Kidney epithelial cell (primary cell): ENCODE measurements at regions not wholly inside any gene's neighbourhood (a gene's known extent, or its start where the extent isn't known, plus 50 kb on each side); places are given as distances from the start of the nearest gene placed in this dataset.

Experiments used
- DNase-seq: peaks from one replicate; pipeline ENCODE4 v3.0.0-alpha.2; 2010; ENCODE audit warnings: low read depth
- H3K27me3 ChIP-seq: 2 replicates; pipeline ENCODE4 v1.6.0; 2011; ENCODE audit warnings: low read length; ENCODE audit not compliant: control insufficient read depth, insufficient read depth
- H3K36me3 ChIP-seq: 2 replicates; pipeline ENCODE4 v1.5.1; 2011; ENCODE audit warnings: low read length; ENCODE audit not compliant: control insufficient read depth, insufficient read depth
- H3K4me3 ChIP-seq: 2 replicates; pipeline ENCODE4 v1.5.1; 2011; ENCODE audit warnings: low read depth, mild to moderate bottlenecking, control low read depth, low read length
- CTCF ChIP-seq: IDR thresholded peaks from 2 replicates; pipeline ENCODE4 v1.5.1; 2011; ENCODE audit warnings: mild to moderate bottlenecking, moderate library complexity, low read length, control low read depth, inconsistent platforms; ENCODE audit not compliant: insufficient read depth, poor library complexity, severe bottlenecking

DNA sequence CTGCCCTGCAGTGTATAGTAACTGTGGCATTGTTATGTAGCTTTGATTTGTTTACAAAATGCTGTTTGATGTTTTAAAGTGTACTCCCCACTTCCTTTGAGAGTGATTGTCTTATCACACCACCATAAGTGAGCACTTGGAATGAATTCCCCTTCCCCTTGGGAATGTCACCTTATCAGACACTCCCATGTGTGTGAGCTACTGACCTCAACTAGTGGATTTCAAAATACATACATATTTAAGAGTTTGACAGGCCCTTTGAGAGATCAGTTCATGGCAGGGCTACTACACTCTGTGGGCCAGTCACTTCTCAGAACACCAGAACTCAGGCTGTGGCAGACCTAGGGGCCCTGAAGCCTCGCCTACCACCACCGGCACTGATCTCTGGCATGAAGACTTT lies 547.6 kb downstream of the NR2F2 start:
- H3K27me3 ChIP-seq: no peaks in the 10 kb centered on the region
- no peak for DNase-seq
- no peak for TF ChIP-seq CTCF
- no peak overlapping the region for H3K4me3 ChIP-seq
- H3K36me3 ChIP-seq: no peaks in the 10 kb centered on the region

DNA sequence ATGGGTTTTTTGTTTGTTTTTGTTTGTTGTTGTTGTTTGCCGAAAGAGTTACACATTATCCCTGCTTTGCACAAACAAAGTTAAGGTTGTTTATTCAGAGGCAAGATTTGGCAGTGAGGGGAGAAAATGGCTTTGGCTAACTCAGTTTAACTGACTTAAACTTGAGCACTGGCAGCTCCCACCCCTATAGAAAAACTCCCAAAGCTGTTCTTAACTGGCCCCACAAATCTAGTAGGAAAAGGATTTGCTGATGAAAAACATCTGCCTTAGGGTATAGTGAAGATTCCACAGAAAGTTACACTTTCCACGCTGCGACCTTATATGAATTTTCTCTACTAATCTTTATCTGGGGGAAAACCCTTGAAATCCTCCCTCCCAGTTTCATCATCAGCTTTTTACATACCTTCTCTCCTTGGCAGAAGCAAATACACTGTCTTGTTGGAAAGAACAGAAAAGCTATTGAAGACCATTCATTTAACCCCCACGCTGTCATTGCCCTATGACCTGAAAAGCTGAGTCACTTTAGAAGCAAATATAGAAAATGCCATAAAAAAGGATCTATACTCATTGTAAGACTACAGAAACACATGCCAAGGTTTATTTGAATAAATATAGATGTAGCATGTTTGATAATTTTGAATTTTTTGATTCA lies 551.7 kb downstream of the NR2F2 start:
- Histone ChIP-seq H3K36me3 (no peaks in the 10 kb centered on the region), H3K4me3 (no peak overlapping the region), H3K27me3 (no peaks in the 10 kb centered on the region)
- no peak for TF ChIP-seq CTCF
- no peak for DNase-seq

- Histone ChIP-seq H3K36me3 (no peaks in the 10 kb centered on the region), H3K4me3 (no peak overlapping the region), H3K27me3 (no peaks in the 10 kb centered on the region)
- TF ChIP-seq CTCF: no peak
- DNase-seq: peak; percentile 48
These were observed 557.2 kb downstream of the NR2F2 start for GRCh38 chr15:96887730-96888129.

DNA sequence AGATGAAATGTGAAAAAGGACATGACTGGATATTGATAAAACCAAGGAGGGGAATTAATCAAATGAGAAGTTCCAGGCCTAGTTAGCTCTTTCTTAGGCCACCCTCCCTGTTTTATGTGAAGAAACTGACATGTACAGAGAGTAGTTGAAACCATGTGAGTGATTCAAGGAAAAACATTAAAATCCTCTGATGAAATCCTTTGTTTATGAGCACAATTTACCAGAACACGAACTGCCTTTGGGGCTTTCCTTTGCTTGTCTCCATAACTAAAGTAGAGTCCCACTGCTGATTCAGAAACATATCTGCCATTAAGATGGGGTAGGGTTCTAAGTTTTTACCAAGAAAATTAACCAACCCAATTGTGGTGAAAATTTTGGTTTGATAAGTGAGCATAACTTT lies 558.3 kb downstream of the NR2F2 start:
- H3K27me3 ChIP-seq: no peaks in the 10 kb centered on the region
- no peak for DNase-seq
- no peak for TF ChIP-seq CTCF
- no peaks in the 10 kb centered on the region for H3K36me3 ChIP-seq
- H3K4me3 ChIP-seq: no peak overlapping the region

DNA sequence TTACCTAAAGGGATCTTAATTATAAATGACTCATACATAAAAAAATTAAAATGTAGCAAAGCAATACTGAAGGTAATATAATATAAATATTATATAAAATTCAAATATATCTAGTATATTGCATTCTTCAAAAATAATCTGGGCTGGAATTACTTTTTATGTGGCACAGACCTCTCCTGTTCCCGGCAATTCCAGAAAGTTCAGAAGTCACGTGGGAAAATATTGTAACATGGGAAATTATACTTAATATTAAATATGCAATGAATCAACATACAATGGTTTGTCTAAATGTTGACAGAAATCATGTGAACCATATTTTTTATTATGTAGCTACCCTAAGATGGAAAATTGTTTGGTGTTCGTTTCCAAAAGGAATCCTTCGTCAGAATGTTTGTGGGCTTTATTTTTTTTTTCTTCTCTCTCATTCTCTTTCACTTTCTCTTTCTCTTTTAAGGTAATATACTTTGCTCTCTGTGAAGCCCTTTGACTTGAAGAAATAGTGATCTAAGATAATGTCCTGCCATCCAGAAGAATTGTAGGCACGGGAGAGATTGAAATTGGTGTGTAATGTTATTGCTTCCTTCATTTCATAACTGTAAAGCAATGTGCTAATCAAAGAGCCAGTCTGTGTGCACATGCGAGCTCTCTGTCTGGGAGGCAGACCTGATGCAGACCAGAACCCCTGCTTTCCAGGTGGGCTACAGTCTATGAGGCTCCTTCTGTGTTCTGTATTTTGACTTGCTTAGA lies 559.4 kb downstream of the NR2F2 start:
- Histone ChIP-seq H3K4me3 (peak overlapping the region; percentile 28), H3K36me3 (no peaks in the 10 kb centered on the region), H3K27me3 (no peaks in the 10 kb centered on the region)
- DNase-seq: no peak
- no peak for TF ChIP-seq CTCF
